ENCODE measurements at regions not wholly inside any gene's neighbourhood (a gene's known extent, or its start where the extent isn't known, plus 50 kb on each side); places are given as distances from the start of the nearest gene placed in this dataset.

DNA sequence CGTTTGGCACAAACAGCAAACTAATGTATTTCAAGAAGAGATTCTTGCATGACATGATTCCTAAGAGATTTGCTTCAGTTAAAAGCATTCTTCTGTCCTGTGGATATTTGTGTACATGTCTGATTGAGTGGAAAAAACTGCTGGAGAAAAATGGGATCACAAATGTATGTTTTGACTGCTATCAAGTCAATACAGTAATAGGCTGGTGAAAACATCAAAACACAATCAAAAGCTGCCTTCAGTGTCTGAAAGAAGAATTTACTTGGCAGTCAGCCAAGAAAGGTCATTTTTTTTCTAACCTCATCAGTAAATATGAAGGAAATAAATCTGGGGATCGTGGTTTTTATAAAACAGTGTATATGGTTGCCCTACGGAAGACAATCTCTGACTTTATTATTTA is 1214.8 kb downstream of the NSUN3 start:
- POLR2A ChIA-PET = no interaction called here
- peaks cover 14% of the 10 kb centered on the region for H3K9me3 Mint-ChIP-seq

DNA sequence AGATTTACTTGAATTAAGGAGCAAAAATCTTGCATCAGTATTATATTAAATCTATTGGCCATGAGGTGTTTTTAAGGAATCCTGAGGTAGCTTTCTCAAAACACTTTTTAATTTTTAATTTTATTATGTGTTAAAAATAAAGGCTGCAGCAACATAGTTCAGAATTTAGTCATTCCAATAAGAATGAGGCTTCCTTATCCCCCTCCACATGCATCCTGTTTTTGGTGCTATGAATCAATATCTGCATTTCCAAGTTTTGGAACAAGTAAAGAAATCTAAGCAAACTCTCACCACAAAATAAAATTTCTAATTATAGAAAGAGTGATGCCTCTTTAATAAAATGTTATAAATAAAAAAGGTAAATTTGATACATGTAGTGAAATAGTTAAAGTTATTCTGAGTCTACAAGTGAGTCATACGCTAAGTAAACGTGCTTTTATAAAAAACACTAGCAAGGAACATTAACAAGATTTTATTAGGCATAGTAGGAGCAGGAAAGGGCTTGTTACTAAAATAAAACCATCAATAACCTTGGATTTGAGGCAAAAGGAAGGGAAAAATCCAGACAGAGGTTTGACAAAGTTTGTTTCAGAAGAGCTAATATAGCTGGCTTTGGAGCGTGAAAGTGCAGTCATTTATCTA is 1218.0 kb downstream of the NSUN3 start:
- H3K4me3 Mint-ChIP-seq = no peak overlapping the region
- ChIA-PET CTCF (no interaction called here), POLR2A (no interaction called here)
- peaks cover 21% of the 10 kb centered on the region for H3K9me3 Mint-ChIP-seq
- H3K27me3 Mint-ChIP-seq (ENCODE audit: low read depth) = no peaks in the 10 kb centered on the region
- no peak overlapping the region for H3K27ac Mint-ChIP-seq
- H3K36me3 Mint-ChIP-seq = peaks cover 25% of the 10 kb centered on the region
- DNase-seq (ENCODE audit: low spot score) (no peak), ATAC-seq (no peak)
- peaks cover 15% of the 10 kb centered on the region for H3K4me1 Mint-ChIP-seq
- TF ChIP-seq, protein P1, sequence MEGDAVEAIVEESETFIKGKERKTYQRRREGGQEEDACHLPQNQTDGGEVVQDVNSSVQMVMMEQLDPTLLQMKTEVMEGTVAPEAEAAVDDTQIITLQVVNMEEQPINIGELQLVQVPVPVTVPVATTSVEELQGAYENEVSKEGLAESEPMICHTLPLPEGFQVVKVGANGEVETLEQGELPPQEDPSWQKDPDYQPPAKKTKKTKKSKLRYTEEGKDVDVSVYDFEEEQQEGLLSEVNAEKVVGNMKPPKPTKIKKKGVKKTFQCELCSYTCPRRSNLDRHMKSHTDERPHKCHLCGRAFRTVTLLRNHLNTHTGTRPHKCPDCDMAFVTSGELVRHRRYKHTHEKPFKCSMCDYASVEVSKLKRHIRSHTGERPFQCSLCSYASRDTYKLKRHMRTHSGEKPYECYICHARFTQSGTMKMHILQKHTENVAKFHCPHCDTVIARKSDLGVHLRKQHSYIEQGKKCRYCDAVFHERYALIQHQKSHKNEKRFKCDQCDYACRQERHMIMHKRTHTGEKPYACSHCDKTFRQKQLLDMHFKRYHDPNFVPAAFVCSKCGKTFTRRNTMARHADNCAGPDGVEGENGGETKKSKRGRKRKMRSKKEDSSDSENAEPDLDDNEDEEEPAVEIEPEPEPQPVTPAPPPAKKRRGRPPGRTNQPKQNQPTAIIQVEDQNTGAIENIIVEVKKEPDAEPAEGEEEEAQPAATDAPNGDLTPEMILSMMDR (IDR thresholded peaks at IDR 0.05) = no peak
- TF ChIP-seq RORB (CRISPR knock-in tag; IDR thresholded peaks at IDR 0.05) (no peak), KAT7 (CRISPR knock-in tag; IDR thresholded peaks at IDR 0.05; ENCODE audit: borderline replicate concordance) (no peak), SMAD4 (CRISPR knock-in tag; IDR thresholded peaks at IDR 0.05) (no peak), ZNF121 (CRISPR knock-in tag; IDR thresholded peaks at IDR 0.05) (no peak), NFATC4 (CRISPR knock-in tag; IDR thresholded peaks at IDR 0.05) (no peak), TP53 (CRISPR knock-in tag; IDR thresholded peaks at IDR 0.05) (no peak)
- TF ChIP-seq, protein P2, sequence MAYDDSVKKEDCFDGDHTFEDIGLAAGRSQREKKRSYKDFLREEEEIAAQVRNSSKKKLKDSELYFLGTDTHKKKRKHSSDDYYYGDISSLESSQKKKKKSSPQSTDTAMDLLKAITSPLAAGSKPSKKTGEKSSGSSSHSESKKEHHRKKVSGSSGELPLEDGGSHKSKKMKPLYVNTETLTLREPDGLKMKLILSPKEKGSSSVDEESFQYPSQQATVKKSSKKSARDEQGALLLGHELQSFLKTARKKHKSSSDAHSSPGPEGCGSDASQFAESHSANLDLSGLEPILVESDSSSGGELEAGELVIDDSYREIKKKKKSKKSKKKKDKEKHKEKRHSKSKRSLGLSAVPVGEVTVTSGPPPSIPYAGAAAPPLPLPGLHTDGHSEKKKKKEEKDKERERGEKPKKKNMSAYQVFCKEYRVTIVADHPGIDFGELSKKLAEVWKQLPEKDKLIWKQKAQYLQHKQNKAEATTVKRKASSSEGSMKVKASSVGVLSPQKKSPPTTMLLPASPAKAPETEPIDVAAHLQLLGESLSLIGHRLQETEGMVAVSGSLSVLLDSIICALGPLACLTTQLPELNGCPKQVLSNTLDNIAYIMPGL (CRISPR knock-in tag; IDR thresholded peaks at IDR 0.05) = no peak
- TF ChIP-seq, protein P3, sequence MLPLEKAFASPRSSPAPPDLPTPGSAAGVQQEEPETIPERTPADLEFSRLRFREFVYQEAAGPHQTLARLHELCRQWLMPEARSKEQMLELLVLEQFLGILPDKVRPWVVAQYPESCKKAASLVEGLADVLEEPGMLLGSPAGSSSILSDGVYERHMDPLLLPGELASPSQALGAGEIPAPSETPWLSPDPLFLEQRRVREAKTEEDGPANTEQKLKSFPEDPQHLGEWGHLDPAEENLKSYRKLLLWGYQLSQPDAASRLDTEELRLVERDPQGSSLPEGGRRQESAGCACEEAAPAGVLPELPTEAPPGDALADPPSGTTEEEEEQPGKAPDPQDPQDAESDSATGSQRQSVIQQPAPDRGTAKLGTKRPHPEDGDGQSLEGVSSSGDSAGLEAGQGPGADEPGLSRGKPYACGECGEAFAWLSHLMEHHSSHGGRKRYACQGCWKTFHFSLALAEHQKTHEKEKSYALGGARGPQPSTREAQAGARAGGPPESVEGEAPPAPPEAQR (CRISPR knock-in tag; IDR thresholded peaks at IDR 0.05) = no peak
- TF ChIP-seq, protein P4, sequence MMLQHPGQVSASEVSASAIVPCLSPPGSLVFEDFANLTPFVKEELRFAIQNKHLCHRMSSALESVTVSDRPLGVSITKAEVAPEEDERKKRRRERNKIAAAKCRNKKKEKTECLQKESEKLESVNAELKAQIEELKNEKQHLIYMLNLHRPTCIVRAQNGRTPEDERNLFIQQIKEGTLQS (CRISPR knock-in tag; conservative IDR thresholded peaks at IDR 0.05) = no peak

More for the DNA sequence above, 1214.8 kb downstream of the NSUN3 start:
- TF ChIP-seq MXD4 (CRISPR knock-in tag; IDR thresholded peaks at IDR 0.05; ENCODE audit: borderline replicate concordance) = no peak
- TF ChIP-seq, protein P5, sequence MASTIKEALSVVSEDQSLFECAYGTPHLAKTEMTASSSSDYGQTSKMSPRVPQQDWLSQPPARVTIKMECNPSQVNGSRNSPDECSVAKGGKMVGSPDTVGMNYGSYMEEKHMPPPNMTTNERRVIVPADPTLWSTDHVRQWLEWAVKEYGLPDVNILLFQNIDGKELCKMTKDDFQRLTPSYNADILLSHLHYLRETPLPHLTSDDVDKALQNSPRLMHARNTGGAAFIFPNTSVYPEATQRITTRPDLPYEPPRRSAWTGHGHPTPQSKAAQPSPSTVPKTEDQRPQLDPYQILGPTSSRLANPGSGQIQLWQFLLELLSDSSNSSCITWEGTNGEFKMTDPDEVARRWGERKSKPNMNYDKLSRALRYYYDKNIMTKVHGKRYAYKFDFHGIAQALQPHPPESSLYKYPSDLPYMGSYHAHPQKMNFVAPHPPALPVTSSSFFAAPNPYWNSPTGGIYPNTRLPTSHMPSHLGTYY (CRISPR knock-in tag; IDR thresholded peaks at IDR 0.05) = no peak
- TF ChIP-seq, protein P6, sequence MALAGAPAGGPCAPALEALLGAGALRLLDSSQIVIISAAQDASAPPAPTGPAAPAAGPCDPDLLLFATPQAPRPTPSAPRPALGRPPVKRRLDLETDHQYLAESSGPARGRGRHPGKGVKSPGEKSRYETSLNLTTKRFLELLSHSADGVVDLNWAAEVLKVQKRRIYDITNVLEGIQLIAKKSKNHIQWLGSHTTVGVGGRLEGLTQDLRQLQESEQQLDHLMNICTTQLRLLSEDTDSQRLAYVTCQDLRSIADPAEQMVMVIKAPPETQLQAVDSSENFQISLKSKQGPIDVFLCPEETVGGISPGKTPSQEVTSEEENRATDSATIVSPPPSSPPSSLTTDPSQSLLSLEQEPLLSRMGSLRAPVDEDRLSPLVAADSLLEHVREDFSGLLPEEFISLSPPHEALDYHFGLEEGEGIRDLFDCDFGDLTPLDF (CRISPR knock-in tag; IDR thresholded peaks at IDR 0.05) = no peak
- TF ChIP-seq, protein P4 (CRISPR knock-in tag; conservative IDR thresholded peaks at IDR 0.05) = no peak
- TF ChIP-seq, protein P7, sequence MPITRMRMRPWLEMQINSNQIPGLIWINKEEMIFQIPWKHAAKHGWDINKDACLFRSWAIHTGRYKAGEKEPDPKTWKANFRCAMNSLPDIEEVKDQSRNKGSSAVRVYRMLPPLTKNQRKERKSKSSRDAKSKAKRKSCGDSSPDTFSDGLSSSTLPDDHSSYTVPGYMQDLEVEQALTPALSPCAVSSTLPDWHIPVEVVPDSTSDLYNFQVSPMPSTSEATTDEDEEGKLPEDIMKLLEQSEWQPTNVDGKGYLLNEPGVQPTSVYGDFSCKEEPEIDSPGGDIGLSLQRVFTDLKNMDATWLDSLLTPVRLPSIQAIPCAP (CRISPR knock-in tag; IDR thresholded peaks at IDR 0.05) = no peak
- TF ChIP-seq, protein P8, sequence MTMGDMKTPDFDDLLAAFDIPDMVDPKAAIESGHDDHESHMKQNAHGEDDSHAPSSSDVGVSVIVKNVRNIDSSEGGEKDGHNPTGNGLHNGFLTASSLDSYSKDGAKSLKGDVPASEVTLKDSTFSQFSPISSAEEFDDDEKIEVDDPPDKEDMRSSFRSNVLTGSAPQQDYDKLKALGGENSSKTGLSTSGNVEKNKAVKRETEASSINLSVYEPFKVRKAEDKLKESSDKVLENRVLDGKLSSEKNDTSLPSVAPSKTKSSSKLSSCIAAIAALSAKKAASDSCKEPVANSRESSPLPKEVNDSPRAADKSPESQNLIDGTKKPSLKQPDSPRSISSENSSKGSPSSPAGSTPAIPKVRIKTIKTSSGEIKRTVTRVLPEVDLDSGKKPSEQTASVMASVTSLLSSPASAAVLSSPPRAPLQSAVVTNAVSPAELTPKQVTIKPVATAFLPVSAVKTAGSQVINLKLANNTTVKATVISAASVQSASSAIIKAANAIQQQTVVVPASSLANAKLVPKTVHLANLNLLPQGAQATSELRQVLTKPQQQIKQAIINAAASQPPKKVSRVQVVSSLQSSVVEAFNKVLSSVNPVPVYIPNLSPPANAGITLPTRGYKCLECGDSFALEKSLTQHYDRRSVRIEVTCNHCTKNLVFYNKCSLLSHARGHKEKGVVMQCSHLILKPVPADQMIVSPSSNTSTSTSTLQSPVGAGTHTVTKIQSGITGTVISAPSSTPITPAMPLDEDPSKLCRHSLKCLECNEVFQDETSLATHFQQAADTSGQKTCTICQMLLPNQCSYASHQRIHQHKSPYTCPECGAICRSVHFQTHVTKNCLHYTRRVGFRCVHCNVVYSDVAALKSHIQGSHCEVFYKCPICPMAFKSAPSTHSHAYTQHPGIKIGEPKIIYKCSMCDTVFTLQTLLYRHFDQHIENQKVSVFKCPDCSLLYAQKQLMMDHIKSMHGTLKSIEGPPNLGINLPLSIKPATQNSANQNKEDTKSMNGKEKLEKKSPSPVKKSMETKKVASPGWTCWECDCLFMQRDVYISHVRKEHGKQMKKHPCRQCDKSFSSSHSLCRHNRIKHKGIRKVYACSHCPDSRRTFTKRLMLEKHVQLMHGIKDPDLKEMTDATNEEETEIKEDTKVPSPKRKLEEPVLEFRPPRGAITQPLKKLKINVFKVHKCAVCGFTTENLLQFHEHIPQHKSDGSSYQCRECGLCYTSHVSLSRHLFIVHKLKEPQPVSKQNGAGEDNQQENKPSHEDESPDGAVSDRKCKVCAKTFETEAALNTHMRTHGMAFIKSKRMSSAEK (CRISPR knock-in tag; IDR thresholded peaks at IDR 0.05; ENCODE audit: borderline replicate concordance) = no peak
- no peak for TF ChIP-seq RELA (CRISPR knock-in tag; IDR thresholded peaks at IDR 0.05; ENCODE audit: borderline replicate concordance)
- no peak for TF ChIP-seq FOXP1 (CRISPR knock-in tag; IDR thresholded peaks at IDR 0.05; ENCODE audit: borderline replicate concordance)
- CTCF ChIA-PET = no interaction called here
- Mint-ChIP-seq H3K4me3 (peak overlapping the region; percentile 5), H3K4me1 (peaks cover 15% of the 10 kb centered on the region), H3K27me3 (ENCODE audit: low read depth) (no peaks in the 10 kb centered on the region), H3K36me3 (peaks cover 14% of the 10 kb centered on the region), H3K27ac (peak overlapping the region; percentile 30)
- no peak for ATAC-seq
- DNase-seq (ENCODE audit: low spot score) = no peak

Measured in WTC11 (cell line).